HG02970 (cell line): ENCODE measurements at regions not wholly inside any gene's neighbourhood (a gene's known extent, or its start where the extent isn't known, plus 50 kb on each side); places are given as distances from the start of the nearest gene placed in this dataset.
"Not testable (repeated sequence)": the region's sequence is repeated elsewhere in the genome, so short reads cannot be mapped to it uniquely, and the experiment has no call there.

Source experiments
- ATAC-seq: cut with Tn5 transposase; IDR thresholded peaks from one replicate; pipeline ENCODE4 v1.9.1; 2021; ENCODE audit warnings: mild to moderate bottlenecking, moderate library complexity, moderate number of reproducible peaks; ENCODE audit not compliant: unreplicated experiment, low FRiP score

- no peak for ATAC-seq
Observed at GRCh38 chr3:81198756-81199155, 562.7 kb downstream of the GBE1 start.

GRCh38 chr3:81198216-81198615 lies 563.2 kb downstream of the GBE1 start:
- no peak for ATAC-seq

GRCh38 chr3:81197386-81197785 lies 564.1 kb downstream of the GBE1 start:
- no peak for ATAC-seq

DNA sequence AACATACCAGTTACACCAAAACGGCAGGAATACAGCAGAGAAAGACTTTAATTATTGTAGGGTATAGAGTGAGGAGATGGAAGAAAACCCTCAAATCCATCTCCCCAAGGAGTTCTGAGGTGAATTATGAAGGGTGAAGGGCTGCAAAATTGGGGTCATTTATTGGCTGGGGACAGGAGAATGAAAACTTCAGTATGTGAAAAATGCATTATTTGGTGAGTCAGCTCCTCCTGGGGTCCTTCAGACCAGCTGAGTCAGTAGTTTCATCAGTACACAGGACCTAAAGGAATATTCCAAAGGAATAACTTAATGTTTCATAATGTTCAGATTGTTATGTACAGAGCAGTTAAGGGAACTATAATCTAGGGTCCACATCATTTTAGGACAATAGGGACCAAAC lies 566.0 kb downstream of the GBE1 start:
- no peak for ATAC-seq

- ATAC-seq, result no peak
Observed at GRCh38 chr3:81186412-81186811, 575.0 kb downstream of the GBE1 start.

- ATAC-seq, result not testable (repeated sequence)
Observed at GRCh38 chr3:81182086-81182875, 579.2 kb downstream of the GBE1 start.

DNA sequence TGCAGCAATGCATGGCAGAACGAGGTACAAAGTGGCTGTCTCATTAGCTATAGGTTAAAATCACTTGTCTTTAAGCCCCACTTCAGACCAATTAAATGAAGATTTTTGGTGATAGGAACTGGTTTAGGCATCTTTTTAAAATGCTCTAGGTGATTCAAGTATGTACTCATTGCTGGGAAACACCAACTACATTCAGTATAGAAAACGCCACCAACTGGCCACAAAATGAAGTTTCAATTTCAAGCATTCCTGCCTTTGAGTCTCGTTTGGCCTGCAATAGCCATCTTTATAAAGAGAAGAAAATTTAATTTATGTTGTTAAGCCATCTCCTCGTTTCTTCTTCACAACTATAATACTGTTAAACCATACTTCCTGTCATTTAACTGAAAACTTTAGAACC lies 587.9 kb downstream of the GBE1 start:
- no peak for ATAC-seq

GRCh38 chr3:81170298-81170697 lies 591.1 kb downstream of the GBE1 start:
- no peak for ATAC-seq

GRCh38 chr3:81164806-81165205 lies 596.6 kb downstream of the GBE1 start:
- ATAC-seq, result no peak

GRCh38 chr3:81161851-81162250 lies 599.6 kb downstream of the GBE1 start:
- no peak for ATAC-seq

DNA sequence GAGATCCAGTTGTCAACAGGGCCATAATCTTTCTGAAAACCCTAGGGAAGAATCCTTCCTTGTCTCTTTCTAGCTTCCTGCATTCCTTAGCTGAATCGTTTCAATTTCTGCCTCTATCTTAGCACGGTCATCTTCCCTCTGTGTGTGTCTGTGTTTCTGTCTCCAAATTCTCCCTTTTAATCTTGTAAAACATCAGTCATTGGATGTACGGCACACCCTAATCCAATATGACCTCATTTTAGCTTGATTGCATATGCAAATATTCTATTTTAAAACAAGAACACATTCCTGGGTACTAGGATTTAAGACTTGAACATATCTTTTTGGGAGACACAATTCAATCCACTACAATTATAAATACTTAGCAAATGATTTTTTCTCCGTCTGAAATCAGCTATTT lies 600.3 kb downstream of the GBE1 start:
- ATAC-seq, result no peak

GRCh38 chr3:81154611-81155143 lies 606.8 kb downstream of the GBE1 start:
- ATAC-seq, result no peak

GRCh38 chr3:81152156-81152555 lies 609.3 kb downstream of the GBE1 start:
- ATAC-seq, result no peak

DNA sequence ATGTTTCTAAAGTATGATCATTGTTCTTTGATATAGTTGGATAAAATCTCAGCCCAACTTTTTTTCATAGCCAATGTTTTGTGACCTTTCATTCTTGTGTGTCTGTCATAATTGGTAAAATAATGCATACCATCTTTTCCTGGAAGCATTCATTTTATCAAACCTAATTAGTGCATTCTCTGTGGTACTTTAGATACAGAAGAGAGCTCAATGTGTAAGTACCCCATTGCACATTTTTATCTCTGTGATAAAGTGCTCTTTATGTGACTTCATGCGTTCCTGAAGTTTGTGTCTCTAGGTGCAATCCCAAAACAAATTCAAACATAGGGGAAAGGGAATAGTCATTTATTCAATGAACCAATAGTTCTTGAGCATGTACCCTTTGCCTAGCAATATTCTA lies 628.5 kb downstream of the GBE1 start:
- ATAC-seq, result no peak

DNA sequence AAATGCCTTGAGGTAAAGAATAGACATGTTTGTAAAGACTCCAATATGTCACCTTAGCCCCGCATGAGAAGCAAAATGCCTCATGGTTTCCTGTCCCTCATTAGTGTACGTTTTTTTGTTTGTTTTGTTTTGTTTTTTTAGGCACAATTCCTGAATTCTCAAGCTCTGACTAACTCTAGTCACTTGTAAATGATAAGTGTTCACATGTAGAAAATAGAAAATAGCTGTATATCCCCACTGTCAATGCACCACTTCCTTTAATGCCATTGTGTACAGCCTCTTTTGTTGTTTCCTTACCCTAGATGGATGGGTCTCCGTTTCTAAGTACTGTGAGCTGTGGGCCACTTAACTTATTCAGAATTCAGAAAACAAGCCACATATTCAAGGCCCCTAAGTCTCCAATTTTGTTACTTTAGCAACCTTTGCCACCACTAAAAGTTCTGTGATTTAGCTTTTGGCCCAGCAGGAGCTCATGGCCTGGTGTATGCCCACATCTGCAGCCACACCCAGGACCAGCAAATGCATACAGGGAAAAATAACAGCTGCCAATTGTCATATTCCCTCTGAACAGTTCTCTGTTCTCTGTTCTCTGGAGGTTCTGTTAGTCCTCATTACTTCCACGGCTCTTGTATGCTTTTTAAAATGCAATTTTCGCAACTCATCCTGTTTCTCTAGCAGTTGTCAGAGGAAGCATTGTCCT lies 655.5 kb downstream of the GBE1 start:
- ATAC-seq, result no peak

DNA sequence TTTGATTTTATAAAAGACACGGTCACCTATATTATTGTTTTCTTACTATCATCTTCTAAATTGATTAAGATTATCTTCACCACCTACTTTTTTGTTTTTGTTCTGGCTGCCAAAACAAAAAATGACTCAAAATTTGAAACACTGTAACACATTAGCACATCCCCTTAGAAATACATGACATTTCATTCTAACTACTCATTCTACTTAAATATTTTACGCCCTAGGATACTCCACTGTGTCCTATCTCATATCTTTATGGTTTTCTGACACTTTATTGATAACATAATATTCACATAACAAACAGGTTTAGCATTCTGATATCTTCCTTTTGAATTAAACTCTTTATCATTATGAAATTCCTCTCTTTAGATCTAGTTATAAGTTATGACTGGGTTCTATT lies 656.2 kb downstream of the GBE1 start:
- no peak for ATAC-seq

- ATAC-seq, result no peak
Observed at GRCh38 chr3:81097889-81098288, 663.6 kb downstream of the GBE1 start.

GRCh38 chr3:81095956-81096355 lies 665.5 kb downstream of the GBE1 start:
- ATAC-seq, result no peak

DNA sequence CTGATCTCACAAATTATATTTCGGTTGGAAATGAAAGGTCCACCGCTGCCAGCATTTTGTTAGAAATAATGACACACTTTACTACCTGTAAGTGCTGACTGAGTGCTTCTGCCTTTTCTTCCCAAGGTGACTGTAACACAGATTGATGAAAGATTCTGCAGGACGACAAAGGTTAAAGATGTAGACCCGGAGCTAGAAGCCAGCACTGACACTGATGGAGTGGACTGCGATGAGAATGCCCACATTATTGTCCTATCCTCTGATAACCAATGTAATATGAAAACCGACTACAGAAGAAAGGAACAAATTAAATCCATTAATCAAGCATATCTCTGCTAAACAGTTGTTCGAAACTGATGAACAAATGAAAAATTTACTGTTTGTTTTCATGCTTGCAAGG lies 666.5 kb downstream of the GBE1 start:
- ATAC-seq, result no peak

GRCh38 chr3:81087607-81088006 lies 673.8 kb downstream of the GBE1 start:
- no peak for ATAC-seq

GRCh38 chr3:81086348-81086747 lies 675.1 kb downstream of the GBE1 start:
- no peak for ATAC-seq

DNA sequence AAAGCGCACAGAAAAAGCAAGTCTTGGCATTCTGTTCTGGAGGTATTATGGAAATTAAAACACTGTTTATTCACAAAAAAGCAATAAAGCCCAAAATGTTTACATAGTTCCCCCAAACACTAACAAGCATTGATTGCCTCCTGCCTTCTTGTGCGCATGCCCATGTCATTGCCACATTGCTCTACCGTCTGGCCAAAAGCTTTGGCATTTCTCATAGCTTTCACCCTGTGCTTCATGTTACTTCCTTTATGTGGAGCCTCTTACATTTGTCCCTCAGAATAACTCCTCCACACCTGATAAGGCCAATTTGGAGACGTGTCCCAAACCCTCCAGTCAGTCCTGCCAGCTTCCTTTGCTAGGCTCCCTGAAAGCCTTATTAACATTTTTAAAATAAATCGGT lies 680.8 kb downstream of the GBE1 start:
- ATAC-seq, result no peak
